ENCODE measurements at regions not wholly inside any gene's neighbourhood (a gene's known extent, or its start where the extent isn't known, plus 50 kb on each side); places are given as distances from the start of the nearest gene placed in this dataset.

- no peak for TF ChIP-seq ZNF462 (CRISPR knock-in tag; IDR thresholded peaks at IDR 0.05)
- no peak for TF ChIP-seq ZNF114 (CRISPR knock-in tag; IDR thresholded peaks at IDR 0.05)
- TF ChIP-seq ETS1 (IDR thresholded peaks at IDR 0.05): no peak
- no peak for TF ChIP-seq NANOG (IDR thresholded peaks at IDR 0.05; ENCODE audit: borderline replicate concordance)
- TF ChIP-seq CTCF (conservative IDR thresholded peaks at IDR 0.05; ENCODE audit: low read depth in 2 of 2): no peak
- no peak for TF ChIP-seq EZH2 (IDR thresholded peaks at IDR 0.05; ENCODE audit: low read depth, unreplicated experiment)
- TF ChIP-seq POLR2AphosphoS5 (IDR thresholded peaks at IDR 0.05; ENCODE audit: low read depth): no peak
- no peak for TF ChIP-seq JUNB (IDR thresholded peaks at IDR 0.05; ENCODE audit: unreplicated experiment)
These were observed 71.2 kb upstream of the ITGA11 start (continued) for GRCh38 chr15:68503213-68503612.
